Right atrium auricular region (tissue), 2 donors: ENCODE measurements at regions not wholly inside any gene's neighbourhood (a gene's known extent, or its start where the extent isn't known, plus 50 kb on each side); places are given as distances from the start of the nearest gene placed in this dataset.

ENCODE experiments used
- DNase-seq: peaks from one replicate; pipeline ENCODE4 v3.0.0-alpha.2; 2019; ENCODE audit warnings: low spot score
- H3K27ac ChIP-seq, 2 donors: fragments of 200-600 bp; sonication (generic); 1 replicate in 1 of 2; 2 replicates in 1 of 2; pipeline ENCODE4 v1.5.1; 2016 to 2019
- H3K27me3 ChIP-seq, 2 donors: fragments of 200-600 bp; sonication (generic); one replicate each; pipeline versions ENCODE4 v1.5.1 to v1.6.0; 2017 to 2019
- H3K36me3 ChIP-seq: fragments of 200-600 bp; sonication (generic); one replicate; pipeline ENCODE4 v1.5.1; 2016
- H3K4me1 ChIP-seq, 2 donors: fragments of 200-600 bp; sonication (generic); one replicate each; pipeline versions ENCODE4 v1.5.1 to v1.6.0; 2017 to 2019
- H3K4me3 ChIP-seq, 2 donors: fragments of 200-600 bp; sonication (generic); 1 replicate in 1 of 2; 2 replicates in 1 of 2; pipeline ENCODE4 v1.5.1; 2017 to 2019; ENCODE audit warnings: mild to moderate bottlenecking in 1 of 2, moderate library complexity in 1 of 2
- H3K9me3 ChIP-seq, 2 donors: fragments of 200-600 bp; sonication (generic); one replicate each; pipeline ENCODE4 v1.5.1; 2019
- CTCF ChIP-seq, 2 donors: fragments of 200-600 bp; sonication (generic); IDR thresholded peaks; one replicate each; pipeline ENCODE4 v1.5.1; 2019; ENCODE audit warnings: antibody characterized with exemption in 2 of 2

GRCh38 chrX:8025705-8026104, 98.5 kb upstream of the PNPLA4 start:
- no peak overlapping the region for H3K4me3 ChIP-seq
- TF ChIP-seq CTCF (IDR thresholded peaks at IDR 0.05): no peak
- H3K4me1 ChIP-seq: no peaks in the 10 kb centered on the region
- H3K9me3 ChIP-seq: no peaks in the 10 kb centered on the region
- H3K36me3 ChIP-seq: no peaks in the 10 kb centered on the region
- H3K27ac ChIP-seq: no peak overlapping the region
- H3K27me3 ChIP-seq: no peaks in the 10 kb centered on the region
- no peak for DNase-seq

- Histone ChIP-seq H3K4me3 (no peak overlapping the region), H3K4me1 (no peaks in the 10 kb centered on the region), H3K9me3 (no peaks in the 10 kb centered on the region), H3K27me3 (no peaks in the 10 kb centered on the region), H3K36me3 (no peaks in the 10 kb centered on the region), H3K27ac (no peak overlapping the region)
- no peak for DNase-seq
- TF ChIP-seq CTCF (IDR thresholded peaks at IDR 0.05): no peak
These were observed 91.7 kb upstream of the PNPLA4 start for GRCh38 chrX:8018934-8019333.

GRCh38 chrX:8010105-8010504, 82.9 kb upstream of the PNPLA4 start:
- DNase-seq: no peak
- H3K4me1 ChIP-seq: no peaks in the 10 kb centered on the region
- no peak overlapping the region for H3K27ac ChIP-seq
- no peaks in the 10 kb centered on the region for H3K27me3 ChIP-seq
- H3K9me3 ChIP-seq: no peaks in the 10 kb centered on the region
- H3K36me3 ChIP-seq: no peaks in the 10 kb centered on the region
- peak in 1 of 2 donors; percentile 21 for TF ChIP-seq CTCF (IDR thresholded peaks at IDR 0.05)
- H3K4me3 ChIP-seq: no peak overlapping the region

GRCh38 chrX:8005678-8006347, 78.6 kb upstream of the PNPLA4 start:
- no peaks in the 10 kb centered on the region for H3K4me1 ChIP-seq
- DNase-seq: no peak
- H3K4me3 ChIP-seq: no peak overlapping the region

GRCh38 chrX:8003147-8003883, 76.1 kb upstream of the PNPLA4 start:
- no peaks in the 10 kb centered on the region for H3K4me1 ChIP-seq
- no peak for DNase-seq
- no peaks in the 10 kb centered on the region for H3K27me3 ChIP-seq
- no peak for TF ChIP-seq CTCF (IDR thresholded peaks at IDR 0.05)
- no peak overlapping the region for H3K4me3 ChIP-seq
- H3K9me3 ChIP-seq: peaks cover 0 to 6% of the 10 kb centered on the region in 2 donors
- no peaks in the 10 kb centered on the region for H3K36me3 ChIP-seq
- H3K27ac ChIP-seq: no peak overlapping the region

More at GRCh38 chrX:8005678-8006347, 78.6 kb upstream of the PNPLA4 start:
- no peak for TF ChIP-seq CTCF (IDR thresholded peaks at IDR 0.05)
- Histone ChIP-seq H3K9me3 (no peaks in the 10 kb centered on the region), H3K27ac (no peak overlapping the region), H3K27me3 (no peaks in the 10 kb centered on the region), H3K36me3 (no peaks in the 10 kb centered on the region)
